ENCODE measurements at regions not wholly inside any gene's neighbourhood (a gene's known extent, or its start where the extent isn't known, plus 50 kb on each side); places are given as distances from the start of the nearest gene placed in this dataset.

DNA sequence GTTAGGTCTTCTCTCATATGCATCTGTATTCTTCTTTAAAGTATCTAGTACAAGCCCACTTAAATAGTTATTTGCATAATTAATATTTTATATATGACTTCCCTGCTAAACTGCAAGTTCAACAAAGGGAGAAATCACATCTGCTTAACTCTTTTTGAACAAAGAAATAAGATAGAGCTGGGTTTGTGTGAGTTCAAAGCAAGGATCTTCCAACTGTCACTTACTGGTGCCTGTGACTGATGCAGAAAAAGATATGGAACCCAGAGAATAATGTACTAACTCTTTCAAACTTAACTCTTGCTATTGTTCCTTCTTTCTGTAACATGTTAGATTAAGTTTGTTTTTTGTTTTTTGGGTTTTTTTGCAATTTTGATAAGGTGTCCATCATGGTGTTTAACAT, 71.3 kb upstream of the SP4 start:
- TF ChIP-seq, protein P1, sequence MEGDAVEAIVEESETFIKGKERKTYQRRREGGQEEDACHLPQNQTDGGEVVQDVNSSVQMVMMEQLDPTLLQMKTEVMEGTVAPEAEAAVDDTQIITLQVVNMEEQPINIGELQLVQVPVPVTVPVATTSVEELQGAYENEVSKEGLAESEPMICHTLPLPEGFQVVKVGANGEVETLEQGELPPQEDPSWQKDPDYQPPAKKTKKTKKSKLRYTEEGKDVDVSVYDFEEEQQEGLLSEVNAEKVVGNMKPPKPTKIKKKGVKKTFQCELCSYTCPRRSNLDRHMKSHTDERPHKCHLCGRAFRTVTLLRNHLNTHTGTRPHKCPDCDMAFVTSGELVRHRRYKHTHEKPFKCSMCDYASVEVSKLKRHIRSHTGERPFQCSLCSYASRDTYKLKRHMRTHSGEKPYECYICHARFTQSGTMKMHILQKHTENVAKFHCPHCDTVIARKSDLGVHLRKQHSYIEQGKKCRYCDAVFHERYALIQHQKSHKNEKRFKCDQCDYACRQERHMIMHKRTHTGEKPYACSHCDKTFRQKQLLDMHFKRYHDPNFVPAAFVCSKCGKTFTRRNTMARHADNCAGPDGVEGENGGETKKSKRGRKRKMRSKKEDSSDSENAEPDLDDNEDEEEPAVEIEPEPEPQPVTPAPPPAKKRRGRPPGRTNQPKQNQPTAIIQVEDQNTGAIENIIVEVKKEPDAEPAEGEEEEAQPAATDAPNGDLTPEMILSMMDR (IDR thresholded peaks at IDR 0.05; ENCODE audit: low read length) = no peak
- no peak for TF ChIP-seq EZH2 (optimal IDR thresholded peaks at IDR 0.05; ENCODE audit: low read depth, low read length)

Data from MM.1S (cell line).